ENCODE measurements at regions not wholly inside any gene's neighbourhood (a gene's known extent, or its start where the extent isn't known, plus 50 kb on each side); places are given as distances from the start of the nearest gene placed in this dataset.

GRCh38 chr11:88016392-88017170 is 158.7 kb downstream of the RAB38 start:
- DNase-seq (peak; percentile 26 to 39), ATAC-seq (peak in 1 of 2 donors; percentile 58)
- intact Hi-C loops (cut with DNase I; ENCODE audit: low total_unique reads) = loop anchor here (1.0 kb wide), 1 partner anchor 528 kb away; no protein-coding TSS in a partner anchor
- no peaks in the 10 kb centered on the region for H3K9me3 ChIP-seq
- H3K27ac ChIP-seq = no peak overlapping the region
- TF ChIP-seq POLR2A (IDR thresholded peaks at IDR 0.05) = no peak
- TF ChIP-seq CTCF (IDR thresholded peaks at IDR 0.05 in 4 of 5, conservative IDR thresholded peaks at IDR 0.05 in 1 of 5) = peak; percentile 30 to 69 (median 60)
- H3K4me3 ChIP-seq = no peak overlapping the region
- peaks cover 0 to 9% of the 10 kb centered on the region in 2 donors for H3K4me1 ChIP-seq
- in situ Hi-C loops (cut with MboI; ENCODE audit: low sequenced_read_pairs in 4 of 4) = loop anchor here (25.0 kb wide), 1 partner anchor 521 kb away; no protein-coding TSS in a partner anchor
- no peaks in the 10 kb centered on the region for H3K36me3 ChIP-seq
- H3K27me3 ChIP-seq = no peaks in the 10 kb centered on the region

DNA sequence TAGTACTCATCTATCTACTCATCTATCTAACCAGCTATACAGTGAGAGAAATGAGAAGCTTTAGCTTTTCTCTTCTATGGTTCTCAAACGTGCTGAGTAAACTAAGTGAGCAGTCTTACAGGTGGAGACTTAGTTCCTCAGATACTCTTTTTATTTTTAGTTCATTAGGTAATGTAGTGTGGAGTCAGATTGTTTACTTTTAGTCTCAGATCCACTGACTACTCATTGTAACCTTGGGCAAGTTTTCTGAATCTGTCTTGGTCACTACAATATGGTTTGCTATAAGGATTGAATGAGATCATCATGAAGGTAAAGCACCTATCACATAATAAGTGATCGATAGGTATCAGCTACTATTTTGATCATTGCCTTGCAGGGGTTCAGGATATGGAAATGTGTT is 160.1 kb downstream of the RAB38 start:
- intact Hi-C loops (cut with DNase I; ENCODE audit: low total_unique reads) (no loop called here), in situ Hi-C loops (cut with MboI; ENCODE audit: low sequenced_read_pairs in 4 of 4) (loop anchor here (25.0 kb wide), 1 partner anchor 522 kb away; no protein-coding TSS in a partner anchor)
- H3K4me3 ChIP-seq = no peak overlapping the region
- H3K36me3 ChIP-seq = no peaks in the 10 kb centered on the region
- DNase-seq = no peak
- no peaks in the 10 kb centered on the region for H3K9me3 ChIP-seq
- peaks cover 0 to 9% of the 10 kb centered on the region in 2 donors for H3K4me1 ChIP-seq
- no peak overlapping the region for H3K27ac ChIP-seq
- no peak for TF ChIP-seq CTCF (IDR thresholded peaks at IDR 0.05 in 4 of 5, conservative IDR thresholded peaks at IDR 0.05 in 1 of 5)
- no peak for TF ChIP-seq POLR2A (IDR thresholded peaks at IDR 0.05)
- ATAC-seq = no peak
- no peaks in the 10 kb centered on the region for H3K27me3 ChIP-seq

GRCh38 chr11:88013508-88014065 is 161.7 kb downstream of the RAB38 start:
- H3K27me3 ChIP-seq = no peaks in the 10 kb centered on the region
- H3K36me3 ChIP-seq = no peaks in the 10 kb centered on the region
- in situ Hi-C loops (cut with MboI; ENCODE audit: low sequenced_read_pairs in 4 of 4) (loop anchor here (25.0 kb wide), 1 partner anchor 524 kb away; no protein-coding TSS in a partner anchor), intact Hi-C loops (cut with DNase I; ENCODE audit: low total_unique reads) (no loop called here)
- no peak overlapping the region for H3K27ac ChIP-seq
- no peaks in the 10 kb centered on the region for H3K9me3 ChIP-seq
- H3K4me3 ChIP-seq = no peak overlapping the region
- TF ChIP-seq CTCF (IDR thresholded peaks at IDR 0.05 in 4 of 5, conservative IDR thresholded peaks at IDR 0.05 in 1 of 5) (no peak), POLR2A (IDR thresholded peaks at IDR 0.05) (no peak)
- H3K4me1 ChIP-seq = peaks cover 0 to 9% of the 10 kb centered on the region in 2 donors
- no peak for ATAC-seq
- no peak for DNase-seq

DNA sequence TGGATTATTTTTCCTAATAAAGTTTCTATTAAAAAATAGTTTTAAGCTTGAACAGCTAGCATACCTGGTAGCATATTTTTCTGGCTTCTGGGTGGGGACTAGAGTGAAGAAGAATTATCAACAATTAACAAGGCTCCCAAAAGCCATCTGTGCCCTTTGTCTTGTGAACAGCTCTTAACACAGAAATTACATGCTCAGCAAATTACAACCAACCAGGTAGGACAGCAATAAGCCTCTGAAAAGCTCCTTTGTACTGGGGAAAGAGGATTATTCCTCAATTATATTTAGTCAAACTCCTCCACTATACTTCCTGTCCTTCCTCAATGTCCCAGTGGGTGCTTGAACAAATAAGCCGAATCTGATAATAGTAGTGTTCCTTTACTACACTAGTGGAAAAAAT is 162.8 kb downstream of the RAB38 start:
- H3K4me3 ChIP-seq = no peak overlapping the region
- no peaks in the 10 kb centered on the region for H3K9me3 ChIP-seq
- intact Hi-C loops (cut with DNase I; ENCODE audit: low total_unique reads) (no loop called here), in situ Hi-C loops (cut with MboI; ENCODE audit: low sequenced_read_pairs in 4 of 4) (loop anchor here (25.0 kb wide), 1 partner anchor 525 kb away; no protein-coding TSS in a partner anchor)
- peaks cover 0 to 9% of the 10 kb centered on the region in 2 donors for H3K4me1 ChIP-seq
- no peaks in the 10 kb centered on the region for H3K27me3 ChIP-seq
- no peak for ATAC-seq
- H3K27ac ChIP-seq = no peak overlapping the region
- no peaks in the 10 kb centered on the region for H3K36me3 ChIP-seq
- TF ChIP-seq CTCF (IDR thresholded peaks at IDR 0.05 in 4 of 5, conservative IDR thresholded peaks at IDR 0.05 in 1 of 5) (no peak), POLR2A (IDR thresholded peaks at IDR 0.05) (no peak)
- no peak for DNase-seq
